ENCODE measurements at regions not wholly inside any gene's neighbourhood (a gene's known extent, or its start where the extent isn't known, plus 50 kb on each side); places are given as distances from the start of the nearest gene placed in this dataset.

DNA sequence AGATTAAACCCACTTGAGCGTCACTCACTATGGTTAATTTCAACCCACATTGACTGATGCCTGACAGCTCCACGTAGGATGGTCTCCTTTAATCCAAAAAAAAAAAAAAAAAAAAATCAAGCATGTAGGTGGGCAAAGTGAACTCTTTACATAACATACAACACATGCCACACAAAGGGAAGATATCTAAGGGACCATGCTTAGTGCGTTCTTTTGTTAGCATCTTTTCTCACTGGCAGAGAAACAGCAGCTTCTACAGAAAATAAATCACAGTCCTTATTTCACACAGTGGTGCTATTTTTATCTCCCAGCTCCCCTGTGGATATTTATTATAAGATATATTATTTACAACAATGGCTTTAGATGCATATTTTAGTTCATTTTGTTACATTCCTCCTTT lies 652.0 kb upstream of the CELF2 start:
- Histone ChIP-seq H3K79me2 (ENCODE audit: control insufficient read depth, low read length) (no peaks in the 10 kb centered on the region), H3K4me2 (ENCODE audit: low read length) (no peak overlapping the region), H3K36me3 (ENCODE audit: control insufficient read depth, low read length) (no peaks in the 10 kb centered on the region), H3K27me3 (ENCODE audit: control insufficient read depth, low read length) (no peaks in the 10 kb centered on the region), H3F3A (ENCODE audit: control insufficient read depth, insufficient read depth) (no peaks in the 10 kb centered on the region), H4K20me1 (ENCODE audit: control insufficient read depth, insufficient read depth, low read depth, low read length) (no peaks in the 10 kb centered on the region), H3K4me1 (ENCODE audit: control insufficient read depth, low read length) (no peaks in the 10 kb centered on the region), H3K9me2 (replicated peaks; ENCODE audit: control insufficient read depth, low read length) (no peaks in the 10 kb centered on the region), H3K4me3 (ENCODE audit: low read length) (no peak overlapping the region), H3K9me3 (ENCODE audit: control insufficient read depth, insufficient read depth, low read length) (no peaks in the 10 kb centered on the region; the same call in 1 of the 2 replicates), H3K27ac (ENCODE audit: low read depth, low read length) (no peak overlapping the region)
- TF ChIP-seq, protein P1, sequence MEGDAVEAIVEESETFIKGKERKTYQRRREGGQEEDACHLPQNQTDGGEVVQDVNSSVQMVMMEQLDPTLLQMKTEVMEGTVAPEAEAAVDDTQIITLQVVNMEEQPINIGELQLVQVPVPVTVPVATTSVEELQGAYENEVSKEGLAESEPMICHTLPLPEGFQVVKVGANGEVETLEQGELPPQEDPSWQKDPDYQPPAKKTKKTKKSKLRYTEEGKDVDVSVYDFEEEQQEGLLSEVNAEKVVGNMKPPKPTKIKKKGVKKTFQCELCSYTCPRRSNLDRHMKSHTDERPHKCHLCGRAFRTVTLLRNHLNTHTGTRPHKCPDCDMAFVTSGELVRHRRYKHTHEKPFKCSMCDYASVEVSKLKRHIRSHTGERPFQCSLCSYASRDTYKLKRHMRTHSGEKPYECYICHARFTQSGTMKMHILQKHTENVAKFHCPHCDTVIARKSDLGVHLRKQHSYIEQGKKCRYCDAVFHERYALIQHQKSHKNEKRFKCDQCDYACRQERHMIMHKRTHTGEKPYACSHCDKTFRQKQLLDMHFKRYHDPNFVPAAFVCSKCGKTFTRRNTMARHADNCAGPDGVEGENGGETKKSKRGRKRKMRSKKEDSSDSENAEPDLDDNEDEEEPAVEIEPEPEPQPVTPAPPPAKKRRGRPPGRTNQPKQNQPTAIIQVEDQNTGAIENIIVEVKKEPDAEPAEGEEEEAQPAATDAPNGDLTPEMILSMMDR (IDR thresholded peaks at IDR 0.05; ENCODE audit: low read depth, low read length, poor library complexity, severe bottlenecking), result no peak
- no peak for TF ChIP-seq EZH2phosphoT487 (IDR thresholded peaks at IDR 0.05; ENCODE audit: borderline replicate concordance, low read length)

DNA sequence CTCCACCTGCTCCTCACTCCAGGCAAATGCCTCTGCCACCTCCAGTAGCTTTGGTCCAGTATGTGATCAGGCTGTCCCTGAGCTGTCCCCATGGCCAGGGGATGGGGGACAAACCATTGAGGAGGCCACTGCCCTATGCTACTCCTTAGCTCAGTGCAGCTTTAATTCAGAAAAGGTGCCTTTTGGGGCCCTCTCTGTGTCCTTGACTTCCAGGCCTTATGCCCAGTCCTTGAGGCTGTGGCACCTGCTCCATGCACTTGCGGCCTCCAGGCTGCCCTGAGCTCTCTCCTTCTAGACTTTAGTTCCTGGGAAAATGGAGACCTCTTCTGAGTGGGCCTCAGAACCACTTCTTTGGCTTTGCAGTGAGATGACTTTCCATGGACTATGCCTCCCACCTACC lies 650.8 kb upstream of the CELF2 start:
- H3K9me3 ChIP-seq (ENCODE audit: control insufficient read depth, insufficient read depth, low read length), result no peaks in the 10 kb centered on the region; the same call in 1 of the 2 replicates
- TF ChIP-seq, protein P1 (IDR thresholded peaks at IDR 0.05; ENCODE audit: low read depth, low read length, poor library complexity, severe bottlenecking), result no peak
- TF ChIP-seq EZH2phosphoT487 (IDR thresholded peaks at IDR 0.05; ENCODE audit: borderline replicate concordance, low read length), result no peak

DNA sequence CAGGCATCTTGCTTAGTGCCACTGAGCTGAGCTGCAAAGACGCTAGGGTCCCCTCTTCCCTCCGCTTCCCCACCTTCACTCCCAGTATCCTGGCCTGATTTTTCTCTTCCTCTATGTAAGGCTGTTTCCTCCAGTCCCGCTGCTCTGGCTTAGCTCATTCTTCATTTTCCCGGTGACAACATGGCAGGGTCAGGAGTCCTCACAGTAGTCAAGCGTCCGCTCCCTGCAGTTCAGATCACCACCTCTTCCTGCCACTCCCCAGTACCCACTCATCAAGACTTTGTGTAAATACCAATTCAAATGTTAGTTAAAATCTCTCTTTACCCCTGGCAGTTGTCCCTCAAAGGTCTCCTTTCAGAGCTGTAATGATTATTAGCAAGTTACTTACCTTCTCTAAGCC lies 650.4 kb upstream of the CELF2 start:
- H3K79me2 ChIP-seq (ENCODE audit: control insufficient read depth, low read length), result no peaks in the 10 kb centered on the region
- no peaks in the 10 kb centered on the region for H3K4me1 ChIP-seq (ENCODE audit: control insufficient read depth, low read length)
- no peaks in the 10 kb centered on the region for H3F3A ChIP-seq (ENCODE audit: control insufficient read depth, insufficient read depth)
- H3K27me3 ChIP-seq (ENCODE audit: control insufficient read depth, low read length), result no peaks in the 10 kb centered on the region
- no peak overlapping the region for H3K27ac ChIP-seq (ENCODE audit: low read depth, low read length)
- no peak overlapping the region for H3K4me2 ChIP-seq (ENCODE audit: low read length)
- no peaks in the 10 kb centered on the region; the same call in 1 of the 2 replicates for H3K9me3 ChIP-seq (ENCODE audit: control insufficient read depth, insufficient read depth, low read length)
- no peaks in the 10 kb centered on the region for H3K9me2 ChIP-seq (replicated peaks; ENCODE audit: control insufficient read depth, low read length)
- TF ChIP-seq EZH2phosphoT487 (IDR thresholded peaks at IDR 0.05; ENCODE audit: borderline replicate concordance, low read length), result no peak
- TF ChIP-seq, protein P1 (IDR thresholded peaks at IDR 0.05; ENCODE audit: low read depth, low read length, poor library complexity, severe bottlenecking), result no peak
- H3K4me3 ChIP-seq (ENCODE audit: low read length), result no peak overlapping the region
- no peaks in the 10 kb centered on the region for H4K20me1 ChIP-seq (ENCODE audit: control insufficient read depth, insufficient read depth, low read depth, low read length)
- no peaks in the 10 kb centered on the region for H3K36me3 ChIP-seq (ENCODE audit: control insufficient read depth, low read length)

More for the DNA sequence above, 650.8 kb upstream of the CELF2 start:
- H4K20me1 ChIP-seq (ENCODE audit: control insufficient read depth, insufficient read depth, low read depth, low read length), result no peaks in the 10 kb centered on the region
- H3K27ac ChIP-seq (ENCODE audit: low read depth, low read length), result no peak overlapping the region
- no peak overlapping the region for H3K4me3 ChIP-seq (ENCODE audit: low read length)
- H3K36me3 ChIP-seq (ENCODE audit: control insufficient read depth, low read length), result no peaks in the 10 kb centered on the region
- H3K4me2 ChIP-seq (ENCODE audit: low read length), result no peak overlapping the region
- H3K4me1 ChIP-seq (ENCODE audit: control insufficient read depth, low read length), result no peaks in the 10 kb centered on the region
- H3K9me2 ChIP-seq (replicated peaks; ENCODE audit: control insufficient read depth, low read length), result no peaks in the 10 kb centered on the region
- H3K79me2 ChIP-seq (ENCODE audit: control insufficient read depth, low read length), result no peaks in the 10 kb centered on the region
- H3K27me3 ChIP-seq (ENCODE audit: control insufficient read depth, low read length), result no peaks in the 10 kb centered on the region
- H3F3A ChIP-seq (ENCODE audit: control insufficient read depth, insufficient read depth), result no peaks in the 10 kb centered on the region

Data from DOHH2 (cell line).